ENCODE measurements at regions not wholly inside any gene's neighbourhood (a gene's known extent, or its start where the extent isn't known, plus 50 kb on each side); places are given as distances from the start of the nearest gene placed in this dataset.

DNA sequence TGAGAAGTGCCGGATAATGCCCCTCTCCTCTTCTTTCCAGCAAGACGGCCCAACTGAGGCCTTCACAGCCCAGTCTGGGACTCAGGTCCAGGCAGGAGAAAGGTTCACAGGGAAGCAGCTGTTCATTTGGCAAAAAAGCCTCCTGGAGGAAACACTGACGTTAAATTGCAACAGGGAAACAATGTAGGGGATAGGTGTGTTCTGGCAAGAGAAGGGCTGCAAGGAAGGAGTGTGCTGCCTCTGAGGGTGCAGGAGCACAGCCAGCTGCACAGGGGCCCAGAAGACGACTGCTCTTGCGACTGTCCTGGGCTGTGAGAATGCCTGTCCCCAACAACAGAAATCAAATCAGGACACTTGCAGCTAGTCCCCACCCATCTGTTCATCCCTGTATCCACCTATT is 70.6 kb upstream of the PMEPA1 start:
- TF ChIP-seq POLR2A (IDR thresholded peaks at IDR 0.05; ENCODE audit: low read depth, low read length) = no peak
- no peak for TF ChIP-seq SPI1 (IDR thresholded peaks at IDR 0.05; ENCODE audit: low read depth, low read length)
- TF ChIP-seq TAF1 (IDR thresholded peaks at IDR 0.05; ENCODE audit: low read depth, low read length) = no peak
- TF ChIP-seq POLR2AphosphoS5 (IDR thresholded peaks at IDR 0.05; ENCODE audit: low read depth, low read length) = no peak

Data from GM12891 (cell line).